DOHH2 (cell line): ENCODE measurements at regions not wholly inside any gene's neighbourhood (a gene's known extent, or its start where the extent isn't known, plus 50 kb on each side); places are given as distances from the start of the nearest gene placed in this dataset.

Experiments used
- H3F3A ChIP-seq: fragments of 200-600 bp; sonication (generic), shearing (Covaris generic); 2 replicates; pipeline ENCODE4 v1.6.0; 2016; ENCODE audit warnings: antibody characterized with exemption, mild to moderate bottlenecking; ENCODE audit not compliant: control insufficient read depth, insufficient read depth
- H3K27ac ChIP-seq: fragments of 200-600 bp; sonication (generic); 2 replicates; pipeline ENCODE4 v1.5.1; 2014; ENCODE audit warnings: low read depth, mild to moderate bottlenecking, low read length, moderate library complexity
- H3K27me3 ChIP-seq: fragments of 200-600 bp; sonication (generic); 2 replicates; pipeline ENCODE4 v1.6.1; 2014; ENCODE audit warnings: mild to moderate bottlenecking, low read length, mixed read lengths; ENCODE audit not compliant: control insufficient read depth
- H3K36me3 ChIP-seq: fragments of 200-600 bp; sonication (generic); 2 replicates; pipeline ENCODE4 v1.6.1; 2014; ENCODE audit warnings: mild to moderate bottlenecking, low read length, moderate library complexity, mixed read lengths; ENCODE audit not compliant: control insufficient read depth
- H3K4me1 ChIP-seq: fragments of 200-600 bp; sonication (generic); 2 replicates; pipeline ENCODE4 v1.6.1; 2014; ENCODE audit warnings: mild to moderate bottlenecking, low read length, mixed read lengths; ENCODE audit not compliant: control insufficient read depth
- H3K4me2 ChIP-seq: fragments of 200-600 bp; sonication (generic); 2 replicates; pipeline ENCODE4 v1.6.0; 2014; ENCODE audit warnings: mild to moderate bottlenecking, low read length, moderate library complexity
- H3K4me3 ChIP-seq: fragments of 200-600 bp; sonication (generic); 2 replicates; pipeline ENCODE4 v1.5.1; 2014; ENCODE audit warnings: mild to moderate bottlenecking, low read length, mixed read lengths
- H3K79me2 ChIP-seq: fragments of 200-600 bp; sonication (generic); 2 replicates; pipeline ENCODE4 v1.6.1; 2014; ENCODE audit warnings: mild to moderate bottlenecking, low read length, mixed read lengths; ENCODE audit not compliant: control insufficient read depth
- H3K9me2 ChIP-seq: fragments of 200-600 bp; sonication (generic); replicated peaks from 2 replicates; pipeline ENCODE4 v1.6.1; 2014; ENCODE audit warnings: mild to moderate bottlenecking, low read length, mixed read lengths; ENCODE audit not compliant: control insufficient read depth
- H3K9me3 ChIP-seq: fragments of 200-600 bp; sonication (generic); 2 replicates; pipeline ENCODE4 v1.6.1; 2014; ENCODE audit warnings: antibody characterized with exemption, low read length, mixed read lengths; ENCODE audit not compliant: control insufficient read depth, insufficient read depth
- H4K20me1 ChIP-seq: fragments of 200-600 bp; sonication (generic); 2 replicates; pipeline ENCODE4 v1.6.0; 2014; ENCODE audit warnings: low read depth, mild to moderate bottlenecking, antibody characterized with exemption, low read length, moderate library complexity; ENCODE audit not compliant: control insufficient read depth, insufficient read depth
- CTCF ChIP-seq: fragments of 200-600 bp; sonication (generic); IDR thresholded peaks from one replicate; pipeline ENCODE4 v1.5.1; 2014; ENCODE audit warnings: antibody characterized with exemption, mild to moderate bottlenecking, low read depth, low read length; ENCODE audit not compliant: poor library complexity, severe bottlenecking
- EZH2phosphoT487 ChIP-seq: fragments of 200-600 bp; sonication (generic); IDR thresholded peaks from 2 replicates; pipeline ENCODE4 v1.6.1; 2017; ENCODE audit warnings: borderline replicate concordance, mild to moderate bottlenecking, antibody characterized with exemption, low read length, moderate library complexity, mixed read lengths

- Histone ChIP-seq H3K4me3 (no peak overlapping the region), H3K4me2 (no peak overlapping the region), H3K9me3 (no peaks in the 10 kb centered on the region), H3K27ac (no peak overlapping the region), H3K27me3 (no peaks in the 10 kb centered on the region), H3K36me3 (no peaks in the 10 kb centered on the region), H3F3A (peaks cover 25% of the 10 kb centered on the region), H3K79me2 (no peaks in the 10 kb centered on the region), H3K9me2 (no peaks in the 10 kb centered on the region), H3K4me1 (peaks cover 79% of the 10 kb centered on the region), H4K20me1 (no peaks in the 10 kb centered on the region)
- TF ChIP-seq EZH2phosphoT487 (no peak), CTCF (no peak)
Measured at GRCh38 chr10:110416776-110417711, 80.7 kb upstream of the DUSP5 start.

GRCh38 chr10:110418218-110418617 lies 79.5 kb upstream of the DUSP5 start:
- no peaks in the 10 kb centered on the region for H3K27me3 ChIP-seq
- H3K9me3 ChIP-seq: no peaks in the 10 kb centered on the region
- no peaks in the 10 kb centered on the region for H3K36me3 ChIP-seq
- H3K4me3 ChIP-seq: no peak overlapping the region
- H3K9me2 ChIP-seq: no peaks in the 10 kb centered on the region
- H3F3A ChIP-seq: peaks cover 19% of the 10 kb centered on the region
- H3K27ac ChIP-seq: no peak overlapping the region
- H3K4me1 ChIP-seq: peaks cover 70% of the 10 kb centered on the region
- H3K79me2 ChIP-seq: no peaks in the 10 kb centered on the region
- no peak overlapping the region for H3K4me2 ChIP-seq
- no peaks in the 10 kb centered on the region for H4K20me1 ChIP-seq
- no peak for TF ChIP-seq EZH2phosphoT487
- no peak for TF ChIP-seq CTCF

- Histone ChIP-seq H3K36me3 (no peaks in the 10 kb centered on the region), H3F3A (peaks cover 9% of the 10 kb centered on the region), H3K4me1 (peaks cover 64% of the 10 kb centered on the region), H3K27me3 (no peaks in the 10 kb centered on the region), H3K27ac (no peak overlapping the region), H3K9me3 (no peaks in the 10 kb centered on the region), H3K4me2 (peak overlapping the region; percentile 28), H3K9me2 (no peaks in the 10 kb centered on the region), H3K79me2 (no peaks in the 10 kb centered on the region), H4K20me1 (no peaks in the 10 kb centered on the region), H3K4me3 (no peak overlapping the region)
- TF ChIP-seq CTCF: no peak
- TF ChIP-seq EZH2phosphoT487: no peak
Measured at GRCh38 chr10:110419265-110419664, 78.4 kb upstream of the DUSP5 start.
